SU-DHL-6 (cell line): ENCODE measurements at regions not wholly inside any gene's neighbourhood (a gene's known extent, or its start where the extent isn't known, plus 50 kb on each side); places are given as distances from the start of the nearest gene placed in this dataset.

ENCODE experiments used
- H2AFZ ChIP-seq: fragments of 200-600 bp; sonication (generic); 2 replicates; pipeline ENCODE4 v1.6.1; 2014; ENCODE audit warnings: low read depth, mild to moderate bottlenecking, moderate library complexity, mixed read lengths, antibody characterized with exemption, low read length; ENCODE audit not compliant: severe bottlenecking
- H3F3A ChIP-seq: fragments of 200-600 bp; shearing (Covaris generic); 2 replicates; pipeline ENCODE4 v1.6.0; 2016; ENCODE audit warnings: antibody characterized with exemption, mild to moderate bottlenecking; ENCODE audit not compliant: insufficient read depth
- H3K27ac ChIP-seq: fragments of 200-600 bp; sonication (generic); 2 replicates; pipeline ENCODE4 v1.5.1; 2016; ENCODE audit warnings: low read depth, mild to moderate bottlenecking, low read length, moderate library complexity, mixed read lengths
- H3K27me3 ChIP-seq: fragments of 200-600 bp; sonication (generic), shearing (Covaris generic); 2 replicates; pipeline ENCODE4 v1.6.0; 2014; ENCODE audit warnings: mild to moderate bottlenecking, low read length
- H3K36me3 ChIP-seq: fragments of 200-600 bp; sonication (generic); 2 replicates; pipeline ENCODE4 v1.6.1; 2014; ENCODE audit warnings: mild to moderate bottlenecking, low read length, mixed read lengths
- H3K4me2 ChIP-seq: fragments of 300-600, 200-600 bp; shearing (Covaris generic), sonication (generic); 2 replicates; pipeline ENCODE4 v1.6.0; 2014; ENCODE audit warnings: low read length, low read depth, mild to moderate bottlenecking; ENCODE audit not compliant: poor library complexity, severe bottlenecking
- H3K4me3 ChIP-seq: fragments of 200-600 bp; sonication (generic); 2 replicates; pipeline ENCODE4 v1.5.1; 2014; ENCODE audit warnings: antibody characterized with exemption, low read length, mild to moderate bottlenecking, mixed read lengths; ENCODE audit not compliant: insufficient read depth, poor library complexity, severe bottlenecking
- H3K79me2 ChIP-seq: fragments of 200-600 bp; sonication (generic); 2 replicates; pipeline ENCODE4 v1.6.1; 2014; ENCODE audit warnings: mild to moderate bottlenecking, low read length, moderate library complexity; ENCODE audit not compliant: insufficient read depth
- H3K9ac ChIP-seq: fragments of 200-600 bp; sonication (generic); 2 replicates; pipeline ENCODE4 v1.7.0; 2014; ENCODE audit warnings: mild to moderate bottlenecking, low read length
- H3K9me2 ChIP-seq: fragments of 200-600 bp; sonication (generic); replicated peaks from 2 replicates; pipeline ENCODE4 v1.6.1; 2014; ENCODE audit warnings: low read length; ENCODE audit not compliant: insufficient read depth
- H3K9me3 ChIP-seq: fragments of 200-600 bp; sonication (generic); 2 replicates; pipeline ENCODE4 v1.6.1; 2014; ENCODE audit warnings: low read length, mixed read lengths; ENCODE audit not compliant: insufficient read depth
- H4K20me1 ChIP-seq: fragments of 200-600 bp; sonication (generic); 2 replicates; pipeline ENCODE4 v1.6.1; 2014; ENCODE audit warnings: low read depth, mild to moderate bottlenecking, antibody characterized with exemption, low read length, moderate library complexity, mixed read lengths
- CTCF ChIP-seq: fragments of 200-600 bp; sonication (generic); IDR thresholded peaks from one replicate; pipeline ENCODE4 v1.5.1; 2017; ENCODE audit warnings: antibody characterized with exemption, mild to moderate bottlenecking, low read length, moderate library complexity; ENCODE audit not compliant: insufficient read depth, poor library complexity, severe bottlenecking
- EZH2phosphoT487 ChIP-seq: fragments of 200-600 bp; sonication (generic), shearing (Covaris generic); conservative IDR thresholded peaks from 2 replicates; pipeline ENCODE4 v1.6.1; 2018; ENCODE audit warnings: mild to moderate bottlenecking, antibody characterized with exemption, low read length, moderate library complexity, mixed read lengths

- no peaks in the 10 kb centered on the region for H3F3A ChIP-seq
- no peaks in the 10 kb centered on the region; the same call in 1 of the 2 replicates for H3K9me3 ChIP-seq
- no peaks in the 10 kb centered on the region for H3K9me2 ChIP-seq
- no peak overlapping the region for H3K27ac ChIP-seq
- no peaks in the 10 kb centered on the region for H3K27me3 ChIP-seq
- no peaks in the 10 kb centered on the region for H3K79me2 ChIP-seq
- no peak overlapping the region for H2AFZ ChIP-seq
- H3K36me3 ChIP-seq = no peaks in the 10 kb centered on the region
- TF ChIP-seq CTCF = no peak
- no peak overlapping the region for H3K9ac ChIP-seq
- no peak overlapping the region for H3K4me3 ChIP-seq
- H3K4me2 ChIP-seq = no peak overlapping the region
- no peaks in the 10 kb centered on the region for H4K20me1 ChIP-seq
These were observed 1532.4 kb upstream of the TENM3 start for GRCh38 chr4:180710628-180711337.

DNA sequence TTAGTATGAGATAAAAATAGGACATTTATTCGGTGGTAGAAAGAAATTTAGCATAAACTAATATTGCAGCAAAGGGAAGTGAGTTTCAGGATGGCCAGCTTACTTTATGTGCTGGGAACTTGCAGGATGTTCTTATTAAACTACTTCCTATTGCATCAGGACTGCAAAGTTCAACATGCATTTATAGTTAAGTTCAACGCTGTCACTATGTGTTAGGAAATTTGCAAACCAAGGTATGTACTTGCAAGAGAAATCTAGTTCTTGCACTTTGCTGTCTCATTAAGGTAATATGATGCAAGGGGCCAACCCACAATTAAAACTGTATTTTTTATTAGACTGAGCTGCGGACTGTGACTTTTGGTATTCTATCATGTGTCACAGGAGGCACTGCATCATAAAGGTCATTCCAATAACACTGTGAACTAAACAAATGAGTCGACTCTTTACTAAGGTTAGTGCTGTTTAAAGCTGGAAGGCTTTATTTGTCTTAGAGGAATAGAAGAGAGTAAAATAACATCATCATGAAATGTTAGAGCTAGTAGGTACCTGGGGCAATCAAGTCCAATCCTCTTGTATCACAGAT is 1525.7 kb upstream of the TENM3 start:
- H4K20me1 ChIP-seq = no peaks in the 10 kb centered on the region
- H3K79me2 ChIP-seq = no peaks in the 10 kb centered on the region
- no peak overlapping the region for H2AFZ ChIP-seq
- H3K4me2 ChIP-seq = no peak overlapping the region
- H3K9ac ChIP-seq = no peak overlapping the region
- no peaks in the 10 kb centered on the region for H3F3A ChIP-seq
- no peak overlapping the region for H3K27ac ChIP-seq
- H3K4me3 ChIP-seq = no peak overlapping the region
- no peak for TF ChIP-seq EZH2phosphoT487
- TF ChIP-seq CTCF = no peak
- no peaks in the 10 kb centered on the region for H3K27me3 ChIP-seq
- no peaks in the 10 kb centered on the region for H3K9me3 ChIP-seq
- no peaks in the 10 kb centered on the region for H3K36me3 ChIP-seq
- H3K9me2 ChIP-seq = no peaks in the 10 kb centered on the region

GRCh38 chr4:180721356-180721755 is 1521.8 kb upstream of the TENM3 start:
- Histone ChIP-seq H3F3A (no peaks in the 10 kb centered on the region), H3K9me3 (no peaks in the 10 kb centered on the region), H3K4me3 (no peak overlapping the region)

More at GRCh38 chr4:180721356-180721755, 1521.8 kb upstream of the TENM3 start:
- no peak overlapping the region for H3K9ac ChIP-seq
- H3K27me3 ChIP-seq = no peaks in the 10 kb centered on the region
- no peak overlapping the region for H3K4me2 ChIP-seq
- H3K79me2 ChIP-seq = no peaks in the 10 kb centered on the region
- no peaks in the 10 kb centered on the region for H4K20me1 ChIP-seq
- H3K36me3 ChIP-seq = no peaks in the 10 kb centered on the region
- no peaks in the 10 kb centered on the region for H3K9me2 ChIP-seq
- no peak for TF ChIP-seq CTCF
- no peak for TF ChIP-seq EZH2phosphoT487
- H3K27ac ChIP-seq = no peak overlapping the region
- no peak overlapping the region for H2AFZ ChIP-seq
